ENCODE measurements at regions not wholly inside any gene's neighbourhood (a gene's known extent, or its start where the extent isn't known, plus 50 kb on each side); places are given as distances from the start of the nearest gene placed in this dataset.
A peak's percentile ranks its signal among the peaks of the same experiment; 100 is the strongest.

DNA sequence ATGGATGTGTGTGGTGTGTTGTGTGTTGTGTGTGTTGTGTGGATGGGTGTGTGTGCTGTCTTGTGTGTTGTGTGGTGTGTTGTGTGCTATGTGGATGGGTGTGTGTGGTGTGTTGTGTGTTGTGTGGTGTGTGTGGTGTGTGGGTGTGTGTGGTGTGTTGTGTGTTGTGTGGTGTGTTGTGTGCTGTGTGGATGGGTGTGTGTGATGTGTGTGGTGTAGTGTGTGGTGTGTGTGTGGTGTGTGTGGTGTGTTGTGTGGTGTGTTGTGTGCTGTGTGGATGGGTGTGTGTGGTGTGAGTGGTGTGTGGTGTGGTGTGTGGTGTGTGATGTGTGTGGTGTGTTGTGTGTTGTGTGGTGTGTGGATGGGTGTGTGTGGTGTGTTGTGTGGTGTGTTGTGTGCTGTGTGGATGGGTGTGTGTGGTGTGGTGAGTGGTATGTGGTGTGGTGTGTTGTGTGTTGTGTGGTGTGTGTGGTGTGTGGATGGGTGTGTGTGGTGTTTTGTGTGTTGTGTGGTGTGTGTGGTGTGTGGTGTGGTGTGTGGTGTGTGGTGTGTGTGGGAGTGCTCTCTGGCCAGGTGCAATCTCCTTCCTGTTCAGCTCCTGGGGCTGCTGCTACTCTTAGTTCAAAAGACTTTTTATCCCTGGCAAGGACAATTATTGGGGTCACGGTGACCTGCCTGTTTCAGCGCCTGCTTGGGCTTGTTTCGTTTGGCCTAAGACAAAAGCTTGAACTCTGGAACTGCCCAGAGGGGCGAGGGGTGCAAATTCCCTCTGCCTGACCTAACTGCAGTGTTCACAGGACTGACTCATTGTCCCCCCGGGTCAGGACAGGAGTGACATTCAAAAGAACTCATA is 101.1 kb downstream of the UBIAD1 start:
- DNase-seq (ENCODE audit: low read depth) = no peak

DNA sequence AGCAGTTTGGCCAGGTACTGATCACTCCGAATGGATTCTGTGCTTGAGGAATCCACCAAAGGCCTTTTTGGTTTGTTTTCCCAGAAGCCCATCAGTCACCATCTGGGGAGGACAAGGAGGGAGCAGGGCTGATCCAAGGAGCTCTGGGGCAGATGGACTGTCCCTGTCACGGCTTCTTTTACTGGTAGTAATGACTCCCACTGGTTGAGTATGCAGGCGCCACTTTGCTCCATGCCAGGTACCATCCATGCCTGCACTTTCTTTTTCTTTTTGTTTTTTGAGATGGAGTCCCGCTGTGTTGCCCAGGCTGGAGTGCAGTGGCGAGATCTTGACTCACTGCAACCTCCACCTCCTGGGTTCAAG is 101.7 kb downstream of the UBIAD1 start:
- no peak for DNase-seq (ENCODE audit: low read depth)

DNA sequence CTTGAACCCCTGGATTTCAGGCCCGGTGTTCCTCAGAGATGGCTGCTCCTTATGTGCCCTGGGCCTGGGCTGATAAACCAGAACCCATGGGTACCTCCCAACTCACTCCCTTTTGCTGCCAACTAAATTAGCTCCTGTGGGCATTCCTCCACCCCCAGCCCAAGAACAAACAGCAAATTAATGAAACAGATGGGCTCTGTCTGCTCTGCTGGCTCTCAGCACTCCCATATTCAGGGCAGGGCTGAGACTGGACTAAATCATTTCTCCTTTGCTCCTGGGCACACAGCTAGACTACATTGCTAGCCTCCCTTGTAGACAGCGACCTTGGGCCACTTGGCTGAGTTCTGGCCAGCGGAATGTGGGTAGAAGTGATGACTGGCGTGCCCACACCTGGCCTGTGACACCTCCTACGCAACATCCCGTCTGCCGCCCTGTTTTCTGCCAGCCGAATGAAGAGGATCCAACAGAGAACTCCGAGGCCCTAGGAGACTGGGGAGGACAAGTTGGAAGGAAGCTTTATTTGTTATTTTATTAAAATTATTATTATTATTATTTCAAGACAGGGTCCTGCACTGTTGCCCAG is 101.9 kb upstream of the DISP3 start:
- DNase-seq (ENCODE audit: low read depth) = no peak

GRCh38 chr1:11377954-11378353 is 101.0 kb upstream of the DISP3 start:
- no peak for DNase-seq (ENCODE audit: low read depth)

DNA sequence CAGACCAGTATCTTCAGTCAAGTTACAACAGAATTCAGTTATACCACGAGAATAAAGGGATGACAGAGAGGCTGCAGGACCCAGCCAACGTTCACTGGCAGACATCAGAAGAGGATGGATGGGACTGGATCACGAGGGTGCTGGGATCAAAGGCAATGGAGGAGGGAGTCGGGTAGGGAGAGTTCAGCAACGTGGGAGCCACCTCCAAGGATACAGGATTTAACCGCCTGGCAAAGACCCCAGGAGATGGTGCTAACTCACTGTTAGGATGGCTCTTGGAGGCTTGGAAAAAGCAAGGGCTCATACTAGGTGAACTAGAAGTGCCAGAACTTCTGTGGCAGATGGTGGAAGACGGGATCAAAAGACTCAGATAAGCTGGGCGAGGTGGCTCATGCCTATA is 99.1 kb upstream of the DISP3 start:
- no peak for DNase-seq (ENCODE audit: low read depth)

DNA sequence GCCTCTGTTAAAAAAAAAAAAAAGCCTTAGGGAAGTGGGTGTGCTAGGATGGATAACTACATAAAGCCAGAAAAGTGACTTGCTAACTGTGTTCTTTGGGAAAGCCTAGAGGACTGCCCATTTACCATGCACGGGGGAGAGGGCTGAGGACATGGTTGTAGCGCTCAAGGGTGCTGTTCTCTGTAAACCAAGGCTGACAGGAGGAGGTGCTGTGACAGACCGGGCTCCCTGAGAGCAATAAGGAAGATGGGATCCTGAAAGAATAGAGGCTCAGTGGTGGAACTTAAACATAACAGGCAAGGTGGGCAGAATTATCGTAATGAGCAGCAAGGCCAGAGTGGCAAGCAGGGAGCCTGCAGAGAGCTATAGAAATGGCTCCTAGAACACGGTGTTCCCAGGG is 98.5 kb upstream of the DISP3 start:
- DNase-seq (ENCODE audit: low read depth) = no peak

DNA sequence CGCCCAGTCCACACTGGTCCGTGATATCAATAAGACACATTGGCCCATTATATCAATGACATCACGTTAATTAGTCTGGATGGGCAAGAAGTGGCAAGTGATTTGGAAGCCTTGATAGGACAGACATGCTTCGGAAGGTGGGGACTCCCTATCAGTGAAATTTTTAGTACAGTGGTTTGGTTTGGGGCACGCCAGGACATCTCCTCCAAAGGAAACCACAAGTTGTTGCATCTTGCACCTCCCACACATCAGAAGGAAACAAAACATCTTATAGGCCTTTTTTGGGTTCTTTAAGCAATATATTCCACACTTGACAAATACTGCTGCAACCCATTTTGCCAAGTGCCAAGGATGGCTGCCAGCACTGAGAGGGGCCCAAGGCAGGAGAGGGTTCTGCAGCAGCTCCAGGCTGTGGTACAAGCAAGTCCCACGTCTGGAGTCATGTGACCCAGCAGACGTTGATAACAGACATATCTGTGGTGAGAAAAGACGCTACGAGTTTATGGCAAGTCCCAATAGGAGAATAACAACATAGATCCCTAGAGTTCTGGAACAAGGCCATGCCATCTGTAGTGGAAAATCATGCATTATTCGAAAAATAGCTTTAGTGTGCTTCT is 95.3 kb upstream of the DISP3 start:
- no peak for DNase-seq (ENCODE audit: low read depth)

DNA sequence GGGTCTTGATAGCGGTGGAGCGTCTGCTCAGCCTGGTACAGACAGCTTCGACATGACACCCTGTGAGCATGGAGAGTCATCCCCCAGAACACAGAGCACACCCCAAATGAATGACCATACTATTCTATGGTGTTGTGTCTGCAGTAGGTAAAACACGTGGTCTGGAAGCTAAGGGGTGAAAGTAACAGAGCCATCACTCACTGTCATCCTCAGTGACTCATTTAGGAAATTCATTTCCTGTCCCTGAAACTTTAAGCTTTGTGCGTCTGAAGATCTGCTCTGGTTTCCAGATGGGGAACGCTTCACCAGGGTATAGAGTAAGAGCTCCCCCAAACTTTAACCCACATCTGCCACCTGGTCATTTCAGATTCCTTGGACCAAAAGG is 94.8 kb upstream of the DISP3 start:
- peak; percentile 65 for DNase-seq (ENCODE audit: low read depth)

DNA sequence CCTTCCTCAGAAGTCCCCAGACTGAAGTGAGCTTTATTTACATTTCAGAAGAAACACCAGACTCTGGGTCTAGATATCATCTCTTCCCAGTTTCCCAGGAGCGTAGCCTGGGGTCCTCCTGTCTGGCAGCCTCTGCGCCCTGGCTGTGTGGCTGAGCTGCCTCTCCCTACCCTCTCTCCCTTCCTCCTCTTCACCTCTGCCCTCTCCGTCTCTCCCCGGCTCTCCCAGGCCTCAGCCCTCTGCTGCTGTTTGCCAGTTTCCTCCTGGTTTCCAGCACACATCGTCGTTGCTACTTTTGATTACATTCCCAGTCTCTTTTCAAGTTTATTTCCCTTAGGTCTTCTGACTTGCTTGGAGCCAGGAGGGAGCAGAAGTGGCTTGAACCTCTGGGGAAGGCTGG is 91.1 kb upstream of the DISP3 start:
- DNase-seq (ENCODE audit: low read depth) = no peak

DNA sequence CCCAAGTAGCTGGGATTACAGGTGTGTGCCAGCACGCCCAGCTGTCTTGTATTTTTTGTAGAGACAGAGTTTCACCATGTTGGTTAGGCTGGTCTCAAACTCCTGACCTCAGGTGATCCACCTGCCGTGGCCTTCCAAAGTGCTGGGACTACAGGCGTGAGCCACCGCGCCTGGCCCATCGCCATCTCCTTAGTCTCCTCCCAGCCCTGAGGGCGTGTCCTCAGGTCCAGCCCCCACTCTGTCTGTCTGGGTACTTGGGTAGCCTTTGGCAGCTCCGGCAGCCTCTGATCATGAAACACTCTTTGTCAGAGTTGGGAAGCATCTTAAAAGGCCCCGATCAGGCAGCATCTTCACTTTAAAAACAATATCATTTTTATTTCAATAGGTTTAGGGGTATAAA is 90.3 kb upstream of the DISP3 start:
- no peak for DNase-seq (ENCODE audit: low read depth)

GRCh38 chr1:11391327-11391726 is 87.6 kb upstream of the DISP3 start:
- no peak for DNase-seq (ENCODE audit: low read depth)

GRCh38 chr1:11391886-11392285 is 87.1 kb upstream of the DISP3 start:
- no peak for DNase-seq (ENCODE audit: low read depth)

DNA sequence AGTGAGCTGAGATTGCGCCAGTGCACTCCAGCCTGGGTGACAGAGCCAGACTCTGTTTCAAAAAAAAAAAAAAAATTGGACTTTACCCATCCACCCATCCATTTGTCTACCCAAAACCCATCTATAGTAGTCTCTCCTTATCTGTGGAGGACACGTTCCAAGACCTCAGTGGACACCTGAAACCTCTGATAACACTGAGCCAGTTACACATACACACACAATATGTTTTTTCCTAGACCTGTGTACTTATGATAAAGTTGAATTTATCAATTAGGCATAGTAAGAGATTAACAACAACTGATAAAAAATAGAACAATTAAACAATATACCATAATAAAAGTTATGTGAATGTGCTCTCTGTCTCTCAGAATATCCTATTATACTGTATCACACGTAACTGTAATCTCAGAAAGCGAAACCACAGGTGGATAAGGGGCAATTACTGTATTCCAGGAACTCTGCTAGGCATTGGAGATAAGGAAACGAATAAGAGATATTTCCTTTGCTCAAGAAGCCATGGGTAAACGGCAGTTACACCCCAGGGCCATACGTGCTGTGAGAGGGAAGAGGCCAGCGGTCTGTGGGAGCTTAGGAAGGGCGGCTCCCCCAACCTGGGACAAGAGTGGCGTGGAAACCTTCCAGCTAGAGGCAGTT is 84.2 kb upstream of the DISP3 start:
- no peak for DNase-seq (ENCODE audit: low read depth)

DNA sequence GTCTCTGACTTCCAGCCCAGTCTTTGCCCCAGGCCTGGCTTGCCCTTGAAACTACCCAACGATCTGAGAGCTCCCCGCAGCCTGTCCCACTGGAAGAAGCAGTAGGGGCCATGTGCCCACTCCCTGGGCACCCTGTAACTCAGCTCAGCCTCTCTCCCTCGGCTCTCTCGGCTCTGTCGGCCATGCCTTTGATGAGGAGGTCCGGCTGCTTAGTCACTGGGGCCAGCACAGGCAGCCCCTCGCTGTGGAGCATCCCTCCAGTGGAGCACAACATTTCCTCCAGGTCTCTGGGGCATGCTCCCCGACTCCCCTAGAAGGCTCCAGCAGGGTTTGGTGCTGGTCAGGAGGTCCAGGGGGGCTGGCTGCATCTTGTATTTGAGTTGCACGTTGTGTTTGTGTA is 83.3 kb upstream of the DISP3 start:
- no peak for DNase-seq (ENCODE audit: low read depth)

DNA sequence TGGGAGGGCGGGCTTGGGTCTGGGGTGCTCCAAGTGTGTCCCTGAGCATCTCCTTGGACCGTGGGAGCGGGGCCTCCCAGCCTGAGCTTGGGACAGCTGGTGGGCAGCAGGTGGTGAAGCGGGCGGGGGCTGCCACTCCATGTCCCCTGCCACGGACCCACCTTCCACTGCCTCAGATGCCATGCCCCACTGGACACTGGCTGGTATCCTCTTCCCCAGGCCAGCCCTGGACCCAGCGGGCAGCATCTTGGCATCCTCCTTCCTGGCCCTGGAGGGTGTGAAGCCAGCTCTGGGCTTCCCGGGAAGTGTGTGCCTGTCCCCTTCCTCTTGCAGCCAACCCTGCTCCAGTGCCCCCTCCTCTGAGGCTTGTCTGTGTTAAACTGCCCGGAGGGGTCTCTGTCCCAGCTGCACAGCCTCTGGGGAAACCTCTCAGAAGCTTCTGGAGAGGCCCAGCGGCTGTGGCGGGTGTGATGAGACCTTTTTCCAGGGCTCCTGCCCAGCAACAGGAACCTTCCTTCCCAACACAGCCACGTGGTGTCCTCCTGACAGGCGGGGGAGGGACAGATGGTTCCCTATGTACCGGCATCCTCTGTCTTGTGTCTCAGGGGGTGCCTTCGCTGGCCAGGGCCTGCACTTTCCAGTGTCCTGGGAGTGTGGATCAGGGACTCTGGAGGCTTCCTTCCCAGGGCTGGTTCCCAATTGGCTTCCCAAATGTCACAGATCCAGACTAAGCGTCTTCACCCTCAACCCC is 81.6 kb upstream of the DISP3 start:
- DNase-seq (ENCODE audit: low read depth) = no peak

- no peak for DNase-seq (ENCODE audit: low read depth)
Measured at GRCh38 chr1:11399250-11399649, 79.7 kb upstream of the DISP3 start.

GRCh38 chr1:11400155-11400554 is 78.8 kb upstream of the DISP3 start:
- no peak for DNase-seq (ENCODE audit: low read depth)

DNA sequence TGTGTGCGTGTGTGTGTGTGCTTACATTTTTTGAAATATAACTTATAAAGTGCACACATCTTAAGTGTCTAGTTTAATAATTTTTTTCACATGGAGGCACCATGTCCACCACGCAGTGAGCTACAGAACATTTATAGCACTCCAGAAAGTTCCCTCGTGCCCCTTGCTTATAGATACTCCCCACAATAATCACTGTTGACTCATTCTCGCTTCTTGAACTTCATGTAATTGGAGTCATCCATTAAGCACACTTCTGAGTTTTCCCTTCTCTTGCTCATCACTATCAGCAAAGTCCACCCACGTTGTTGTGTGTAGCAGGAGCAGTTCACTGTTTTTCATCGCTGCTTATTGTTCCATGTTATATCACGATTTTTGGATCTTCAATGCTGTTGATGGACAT is 78.4 kb upstream of the DISP3 start:
- no peak for DNase-seq (ENCODE audit: low read depth)

GRCh38 chr1:11406845-11407244 is 72.1 kb upstream of the DISP3 start:
- DNase-seq (ENCODE audit: low read depth) = no peak

DNA sequence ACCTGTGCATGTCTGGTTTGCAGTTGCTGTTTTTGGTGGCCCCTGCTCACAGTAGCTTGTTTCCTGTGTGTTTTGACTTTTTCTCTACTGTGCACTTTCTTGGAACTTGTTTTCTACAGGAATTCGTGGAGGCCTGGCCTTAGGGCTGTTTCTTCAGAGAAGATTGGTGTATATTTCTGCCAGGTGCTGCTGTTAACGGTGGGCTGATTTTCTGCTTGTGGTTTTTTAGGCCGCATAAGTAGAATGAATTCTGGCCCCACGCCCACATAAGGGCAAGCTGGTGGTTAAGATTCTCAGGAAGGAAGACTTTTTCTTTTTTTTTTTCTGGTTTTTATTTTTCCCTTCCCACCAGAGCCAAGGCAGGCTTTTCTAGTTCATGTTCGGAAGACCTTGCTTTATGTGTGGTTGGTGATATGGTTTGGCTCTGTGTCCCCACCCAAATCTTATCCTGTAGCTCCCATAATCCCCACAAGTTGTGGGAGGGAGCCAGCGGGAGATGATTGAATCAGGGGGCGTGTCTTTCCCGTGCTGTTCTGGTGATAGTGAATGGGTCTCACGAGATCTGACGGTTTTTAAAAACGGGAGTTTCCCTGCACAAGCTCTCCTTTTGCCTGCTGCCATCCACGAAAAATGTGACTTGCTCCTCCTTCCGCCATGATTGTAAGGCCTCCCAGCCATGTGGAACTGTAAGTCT is 71.5 kb upstream of the DISP3 start:
- no peak for DNase-seq (ENCODE audit: low read depth)

DNA sequence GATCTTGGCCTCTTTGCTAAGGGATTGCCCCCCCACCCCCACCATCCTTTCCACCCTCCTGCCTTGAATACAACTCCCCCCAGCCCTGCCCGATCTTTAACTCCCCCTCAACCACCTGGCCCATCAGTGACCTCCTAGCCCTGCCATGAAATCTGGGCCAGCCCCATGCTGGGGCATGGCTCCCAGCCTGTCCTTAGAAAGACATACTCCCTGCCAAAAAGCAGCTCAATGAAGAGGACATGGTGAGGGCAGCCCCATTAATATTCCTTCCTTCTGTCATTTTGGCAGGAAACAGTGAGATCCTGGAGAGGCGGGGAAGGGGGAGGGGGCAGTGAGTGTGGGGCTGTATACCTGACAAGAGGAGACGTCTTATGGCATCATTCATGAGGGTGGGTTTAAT is 66.8 kb upstream of the DISP3 start:
- DNase-seq (ENCODE audit: low read depth) = no peak
